GM12891 (cell line): ENCODE measurements at regions not wholly inside any gene's neighbourhood (a gene's known extent, or its start where the extent isn't known, plus 50 kb on each side); places are given as distances from the start of the nearest gene placed in this dataset.

Source experiments
- POLR2A ChIP-seq: IDR thresholded peaks from 2 replicates; pipeline ENCODE4 v1.6.1; 2011; ENCODE audit warnings: low read depth, low read length, control low read depth
- POLR2AphosphoS5 ChIP-seq: IDR thresholded peaks from 2 replicates; pipeline ENCODE4 v1.6.1; 2011; ENCODE audit warnings: low read depth, low read length, control low read depth
- POU2F2 ChIP-seq: IDR thresholded peaks from 2 replicates; pipeline ENCODE4 v1.6.1; 2011; ENCODE audit warnings: low read depth, mild to moderate bottlenecking, control low read depth, low read length, moderate library complexity
- SPI1 ChIP-seq: IDR thresholded peaks from 2 replicates; pipeline ENCODE4 v1.6.1; 2011; ENCODE audit warnings: low read depth, low read length, control low read depth
- TAF1 ChIP-seq: IDR thresholded peaks from 2 replicates; pipeline ENCODE4 v1.6.1; 2011; ENCODE audit warnings: low read depth, low read length, control low read depth

GRCh38 chr2:138373993-138374408, 127.6 kb upstream of the SPOPL start:
- no peak for TF ChIP-seq POU2F2
- TF ChIP-seq TAF1, result no peak
- no peak for TF ChIP-seq POLR2A
- TF ChIP-seq POLR2AphosphoS5, result no peak
- no peak for TF ChIP-seq SPI1
